Lower leg skin (tissue), 3 donors: ENCODE measurements at regions not wholly inside any gene's neighbourhood (a gene's known extent, or its start where the extent isn't known, plus 50 kb on each side); places are given as distances from the start of the nearest gene placed in this dataset.

Experiments
- CTCF ChIP-seq, 3 donors: fragments of 450-650 bp; IDR thresholded peaks; one replicate each; pipeline ENCODE4 v1.5.1; 2016; ENCODE audit warnings: antibody characterized with exemption in 3 of 3, mild to moderate bottlenecking in 3 of 3, moderate library complexity in 2 of 3
- POLR2A ChIP-seq, 2 donors: fragments of 450-650 bp; IDR thresholded peaks; one replicate each; pipeline ENCODE4 v1.6.1; 2016 to 2017; ENCODE audit warnings: antibody characterized with exemption in 2 of 2, mild to moderate bottlenecking in 1 of 2, moderate library complexity in 1 of 2

- no peak for TF ChIP-seq POLR2A (IDR thresholded peaks at IDR 0.05)
- no peak for TF ChIP-seq CTCF (IDR thresholded peaks at IDR 0.05)
Measured at GRCh38 chr6:42503894-42504293, 52.2 kb upstream of the TRERF1 start.
